H9 (cell line): ENCODE measurements at regions not wholly inside any gene's neighbourhood (a gene's known extent, or its start where the extent isn't known, plus 50 kb on each side); places are given as distances from the start of the nearest gene placed in this dataset.

Source experiments
- DNase-seq: peaks from one replicate; pipeline ENCODE4 v3.0.0-alpha.2; 2017
- H2AFZ ChIP-seq: one replicate; pipeline ENCODE4 v1.6.1; 2013; ENCODE audit warnings: mild to moderate bottlenecking, low read length, control low read depth, moderate library complexity
- H2AK5ac ChIP-seq: 2 replicates; pipeline ENCODE4 v1.6.1; 2013; ENCODE audit warnings: low read length, control low read depth, mixed read lengths; ENCODE audit not compliant: insufficient read length
- H2BK120ac ChIP-seq: one replicate; pipeline ENCODE4 v1.6.1; 2013; ENCODE audit warnings: low read depth, mild to moderate bottlenecking, low read length, control low read depth, inconsistent platforms; ENCODE audit not compliant: poor library complexity, severe bottlenecking
- H2BK12ac ChIP-seq: 2 replicates; pipeline ENCODE4 v1.6.1; 2013; ENCODE audit warnings: low read length, control low read depth, mixed read lengths, low read depth; ENCODE audit not compliant: insufficient read length
- H2BK15ac ChIP-seq: 2 replicates; pipeline ENCODE4 v1.6.1; 2013; ENCODE audit warnings: low read depth, low read length, control low read depth
- H2BK20ac ChIP-seq: one replicate; pipeline ENCODE4 v1.6.1; 2013; ENCODE audit warnings: low read depth, mild to moderate bottlenecking, low read length, control low read depth, inconsistent platforms; ENCODE audit not compliant: poor library complexity, severe bottlenecking
- H2BK5ac ChIP-seq: 2 replicates; pipeline ENCODE4 v1.6.1; 2013; ENCODE audit warnings: low read length, control low read depth, mixed read lengths; ENCODE audit not compliant: insufficient read length
- H3K14ac ChIP-seq: 2 replicates; pipeline ENCODE4 v1.6.1; 2013; ENCODE audit warnings: low read length, control low read depth; ENCODE audit not compliant: insufficient read depth
- H3K18ac ChIP-seq: 2 replicates; pipeline ENCODE4 v1.6.1; 2013; ENCODE audit warnings: low read depth, mild to moderate bottlenecking, mixed read lengths, low read length, control low read depth; ENCODE audit not compliant: insufficient read length
- H3K23ac ChIP-seq: 2 replicates; pipeline ENCODE4 v1.6.1; 2013; ENCODE audit warnings: low read length, control low read depth, mixed read lengths, low read depth; ENCODE audit not compliant: insufficient read length
- H3K23me2 ChIP-seq: 2 replicates; pipeline ENCODE4 v1.6.1; 2013; ENCODE audit warnings: low read depth, mild to moderate bottlenecking, mixed read lengths, low read length, control low read depth; ENCODE audit not compliant: insufficient read length, poor library complexity, severe bottlenecking
- H3K27ac ChIP-seq: 2 replicates; pipeline ENCODE4 v1.5.1; 2013; ENCODE audit warnings: low read length, control low read depth, mixed read lengths, low read depth; ENCODE audit not compliant: insufficient read length
- H3K27me3 ChIP-seq: 2 replicates; pipeline ENCODE4 v1.6.1; 2013; ENCODE audit warnings: low read length, control low read depth, inconsistent platforms; ENCODE audit not compliant: insufficient read depth
- H3K4ac ChIP-seq: 2 replicates; pipeline ENCODE4 v1.6.1; 2013; ENCODE audit warnings: low read depth, mild to moderate bottlenecking, control low read depth, inconsistent platforms, low read length, moderate library complexity
- H3K4me1 ChIP-seq: 2 replicates; pipeline ENCODE4 v1.6.1; 2013; ENCODE audit warnings: low read length, control low read depth, inconsistent platforms; ENCODE audit not compliant: insufficient read depth
- H3K4me2 ChIP-seq: 2 replicates; pipeline ENCODE4 v1.6.1; 2013; ENCODE audit warnings: low read length, control low read depth, mixed read lengths; ENCODE audit not compliant: insufficient read length, insufficient read depth
- H3K56ac ChIP-seq: 2 replicates; pipeline ENCODE4 v1.6.1; 2013; ENCODE audit warnings: low read depth, mild to moderate bottlenecking, mixed read lengths, low read length, control low read depth; ENCODE audit not compliant: insufficient read length
- H3K79me1 ChIP-seq: 2 replicates; pipeline ENCODE4 v1.6.1; 2013; ENCODE audit warnings: low read depth, mild to moderate bottlenecking, moderate library complexity, low read length, control low read depth, inconsistent platforms; ENCODE audit not compliant: insufficient read depth, poor library complexity, severe bottlenecking
- H3K79me2 ChIP-seq: 2 replicates; pipeline ENCODE4 v1.6.1; 2013; ENCODE audit warnings: low read length, control low read depth, inconsistent platforms; ENCODE audit not compliant: insufficient read depth
- H3K9ac ChIP-seq: 2 replicates; pipeline ENCODE4 v1.6.1; 2013; ENCODE audit warnings: low read length, control low read depth, mixed read lengths; ENCODE audit not compliant: insufficient read length; ENCODE audit errors: extremely low read depth
- H3K9me3 ChIP-seq: one replicate; pipeline ENCODE4 v1.6.1; 2013; ENCODE audit warnings: low read depth, low read length, inconsistent platforms; ENCODE audit not compliant: control insufficient read depth
- H3T11ph ChIP-seq: one replicate; pipeline ENCODE4 v1.6.1; 2013; ENCODE audit warnings: mild to moderate bottlenecking, low read length, control low read depth, inconsistent platforms
- H4K20me1 ChIP-seq: one replicate; pipeline ENCODE4 v1.6.1; 2013; ENCODE audit not compliant: control insufficient read depth, insufficient read length, insufficient read depth
- H4K5ac ChIP-seq: 2 replicates; pipeline ENCODE4 v1.6.1; 2013; ENCODE audit warnings: low read depth, mild to moderate bottlenecking, mixed read lengths, low read length, control low read depth; ENCODE audit not compliant: insufficient read length
- H4K8ac ChIP-seq: replicated peaks from 2 replicates; pipeline ENCODE4 v1.6.1; 2013; ENCODE audit warnings: low read length, control low read depth, mixed read lengths, low read depth; ENCODE audit not compliant: insufficient read length
- H4K91ac ChIP-seq: 2 replicates; pipeline ENCODE4 v1.6.1; 2013; ENCODE audit warnings: low read depth, mild to moderate bottlenecking, moderate library complexity, mixed read lengths, low read length, control low read depth; ENCODE audit not compliant: insufficient read length
- H3K27ac Mint-ChIP-seq, 3 experiments: 2 replicates in 2 of 3; 3 replicates in 1 of 3; pipeline ENCODE4 v1.8.0; 2020 to 2021; ENCODE audit warnings: mixed read lengths in 3 of 3, mild to moderate bottlenecking in 1 of 3, moderate library complexity in 1 of 3
- H3K27me3 Mint-ChIP-seq: 2 replicates; pipeline ENCODE4 v1.8.0; 2021; ENCODE audit warnings: low read depth, mild to moderate bottlenecking, moderate library complexity, mixed read lengths
- H3K36me3 Mint-ChIP-seq, 3 experiments: 2 replicates in 2 of 3; 3 replicates in 1 of 3; pipeline ENCODE4 v1.8.0; 2020 to 2021; ENCODE audit warnings: low read depth in 3 of 3, mixed read lengths in 3 of 3; ENCODE audit not compliant: insufficient read depth in 1 of 3
- H3K4me1 Mint-ChIP-seq, 2 experiments: 2 replicates each; pipeline ENCODE4 v1.8.0; 2020; ENCODE audit warnings: mixed read lengths in 2 of 2
- H3K4me3 Mint-ChIP-seq, 2 experiments: 2 replicates in 1 of 2; 3 replicates in 1 of 2; pipeline ENCODE4 v1.8.0; 2020 to 2021; ENCODE audit warnings: mild to moderate bottlenecking in 2 of 2, mixed read lengths in 2 of 2, moderate library complexity in 1 of 2
- H3K9me3 Mint-ChIP-seq, 2 experiments: 2 replicates in 1 of 2; 3 replicates in 1 of 2; pipeline ENCODE4 v1.8.0; 2020; ENCODE audit warnings: mild to moderate bottlenecking in 2 of 2, mixed read lengths in 2 of 2, moderate library complexity in 1 of 2
- WGBS: extraction: QIAGEN DNeasy Blood & Tissue Kit; methylation state at CpG from one replicate; pipeline ENCODE4 v1.1.7; 2013; ENCODE audit warnings: missing lambda C conversion rate, low lambda C conversion rate, mixed read lengths; ENCODE audit not compliant: insufficient read length; ENCODE audit errors: extremely low coverage; 5-methylcytosine and 5-hydroxymethylcytosine counted together
- TF ChIP-seq, protein P1 (sequence below): fragments of 200-600 bp; sonication (generic); conservative IDR thresholded peaks from 3 replicates; pipeline ENCODE4 v1.8.0; 2021; ENCODE audit warnings: antibody characterized with exemption, mild to moderate bottlenecking

DNA sequence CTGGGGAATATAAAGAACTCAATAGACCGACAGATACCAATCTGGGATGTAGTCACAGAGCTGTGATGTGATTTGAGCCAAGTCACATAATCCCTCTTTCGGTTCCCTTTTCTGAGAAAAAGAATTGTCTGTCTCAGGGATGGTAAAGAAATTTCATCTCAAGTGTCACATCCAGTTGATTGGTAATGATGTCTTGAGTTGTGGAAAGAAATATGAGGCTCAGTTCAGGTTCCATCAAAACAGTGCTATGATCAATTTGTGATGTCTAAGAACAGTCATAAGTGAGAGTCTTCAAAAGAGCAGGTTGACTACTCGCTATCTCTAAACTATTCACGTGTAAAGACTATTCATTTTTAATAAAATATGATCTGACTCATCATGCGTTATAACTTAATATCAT is 223.3 kb downstream of the METTL4 start:
- Histone ChIP-seq H2AFZ (no peak overlapping the region), H4K20me1 (no peaks in the 10 kb centered on the region), H4K8ac (no peak overlapping the region), H3K27me3 (no peaks in the 10 kb centered on the region), H3K18ac (no peak overlapping the region), H3K23me2 (no peaks in the 10 kb centered on the region), H2BK5ac (no peak overlapping the region), H3K23ac (no peak overlapping the region), H3K79me2 (no peaks in the 10 kb centered on the region), H3K4me2 (no peak overlapping the region), H2AK5ac (no peak overlapping the region), H3K9me3 (no peaks in the 10 kb centered on the region), H4K5ac (no peak overlapping the region), H3K79me1 (no peaks in the 10 kb centered on the region), H2BK15ac (no peak overlapping the region), H2BK20ac (no peak overlapping the region), H3K4me1 (no peaks in the 10 kb centered on the region), H4K91ac (no peak overlapping the region), H2BK12ac (no peak overlapping the region), H3K56ac (no peak overlapping the region), H3K9ac (no peak overlapping the region), H2BK120ac (no peak overlapping the region), H3K27ac (no peak overlapping the region), H3T11ph (no peak overlapping the region), H3K4ac (no peak overlapping the region), H3K14ac (no peak overlapping the region)
- H3K9me3 Mint-ChIP-seq: no peaks in the 10 kb centered on the region
- TF ChIP-seq, protein P1, sequence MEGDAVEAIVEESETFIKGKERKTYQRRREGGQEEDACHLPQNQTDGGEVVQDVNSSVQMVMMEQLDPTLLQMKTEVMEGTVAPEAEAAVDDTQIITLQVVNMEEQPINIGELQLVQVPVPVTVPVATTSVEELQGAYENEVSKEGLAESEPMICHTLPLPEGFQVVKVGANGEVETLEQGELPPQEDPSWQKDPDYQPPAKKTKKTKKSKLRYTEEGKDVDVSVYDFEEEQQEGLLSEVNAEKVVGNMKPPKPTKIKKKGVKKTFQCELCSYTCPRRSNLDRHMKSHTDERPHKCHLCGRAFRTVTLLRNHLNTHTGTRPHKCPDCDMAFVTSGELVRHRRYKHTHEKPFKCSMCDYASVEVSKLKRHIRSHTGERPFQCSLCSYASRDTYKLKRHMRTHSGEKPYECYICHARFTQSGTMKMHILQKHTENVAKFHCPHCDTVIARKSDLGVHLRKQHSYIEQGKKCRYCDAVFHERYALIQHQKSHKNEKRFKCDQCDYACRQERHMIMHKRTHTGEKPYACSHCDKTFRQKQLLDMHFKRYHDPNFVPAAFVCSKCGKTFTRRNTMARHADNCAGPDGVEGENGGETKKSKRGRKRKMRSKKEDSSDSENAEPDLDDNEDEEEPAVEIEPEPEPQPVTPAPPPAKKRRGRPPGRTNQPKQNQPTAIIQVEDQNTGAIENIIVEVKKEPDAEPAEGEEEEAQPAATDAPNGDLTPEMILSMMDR: no peak
- no CpG with 5 or more reads among the region's 5 CpGs for WGBS
- no peaks in the 10 kb centered on the region; the same call in 1 of the 2 replicates for H3K27me3 Mint-ChIP-seq
- H3K27ac Mint-ChIP-seq: no peak overlapping the region
- no peak overlapping the region for H3K4me3 Mint-ChIP-seq
- no peak for DNase-seq
- H3K36me3 Mint-ChIP-seq: no peaks in the 10 kb centered on the region
- H3K4me1 Mint-ChIP-seq: peaks cover 0 to 2% of the 10 kb centered on the region in 2 experiments; a peak in 1 of 4 replicates
